ENCODE measurements at regions not wholly inside any gene's neighbourhood (a gene's known extent, or its start where the extent isn't known, plus 50 kb on each side); places are given as distances from the start of the nearest gene placed in this dataset.

- Histone ChIP-seq H3K4me1 (ENCODE audit: low read depth, poor library complexity, severe bottlenecking) (no peaks in the 10 kb centered on the region), H3K79me2 (ENCODE audit: insufficient read depth, low read depth) (no peaks in the 10 kb centered on the region), H3K27ac (no peak overlapping the region), H3K36me3 (ENCODE audit: insufficient read depth) (no peaks in the 10 kb centered on the region), H3K27me3 (ENCODE audit: insufficient read depth, low read depth) (no peaks in the 10 kb centered on the region), H3K9ac (no peak overlapping the region), H4K20me1 (ENCODE audit: insufficient read depth) (no peaks in the 10 kb centered on the region), H3K4me3 (IDR thresholded peaks at IDR 0.05; ENCODE audit: insufficient read depth, low read depth, low read length) (no peak overlapping the region), H3K4me2 (no peak overlapping the region), H2AFZ (ENCODE audit: low read depth) (no peak overlapping the region)
- no peak for TF ChIP-seq CTCF (conservative IDR thresholded peaks at IDR 0.05; ENCODE audit: low read depth, low read length)
Measured at GRCh38 chr11:93051186-93051585, 81.7 kb downstream of the MTNR1B start.

- Histone ChIP-seq H3K79me2 (ENCODE audit: insufficient read depth, low read depth) (no peaks in the 10 kb centered on the region), H3K27me3 (ENCODE audit: insufficient read depth, low read depth) (no peaks in the 10 kb centered on the region), H3K4me2 (no peak overlapping the region), H3K9ac (no peak overlapping the region), H4K20me1 (ENCODE audit: insufficient read depth) (no peaks in the 10 kb centered on the region), H3K27ac (no peak overlapping the region), H3K4me3 (IDR thresholded peaks at IDR 0.05; ENCODE audit: insufficient read depth, low read depth, low read length) (no peak overlapping the region), H3K4me1 (ENCODE audit: low read depth, poor library complexity, severe bottlenecking) (no peaks in the 10 kb centered on the region), H3K36me3 (ENCODE audit: insufficient read depth) (no peaks in the 10 kb centered on the region), H2AFZ (ENCODE audit: low read depth) (no peak overlapping the region)
- TF ChIP-seq CTCF (conservative IDR thresholded peaks at IDR 0.05; ENCODE audit: low read depth, low read length), result no peak
Measured at GRCh38 chr11:93053864-93054263, 84.4 kb downstream of the MTNR1B start.

GRCh38 chr11:93054279-93054678 is 84.8 kb downstream of the MTNR1B start:
- H3K4me2 ChIP-seq, result no peak overlapping the region
- H4K20me1 ChIP-seq (ENCODE audit: insufficient read depth), result no peaks in the 10 kb centered on the region
- TF ChIP-seq CTCF (conservative IDR thresholded peaks at IDR 0.05; ENCODE audit: low read depth, low read length), result no peak
- no peak overlapping the region for H3K27ac ChIP-seq
- H3K36me3 ChIP-seq (ENCODE audit: insufficient read depth), result no peaks in the 10 kb centered on the region
- H3K4me1 ChIP-seq (ENCODE audit: low read depth, poor library complexity, severe bottlenecking), result no peaks in the 10 kb centered on the region
- no peaks in the 10 kb centered on the region for H3K27me3 ChIP-seq (ENCODE audit: insufficient read depth, low read depth)
- H3K79me2 ChIP-seq (ENCODE audit: insufficient read depth, low read depth), result no peaks in the 10 kb centered on the region
- no peak overlapping the region for H3K9ac ChIP-seq
- H2AFZ ChIP-seq (ENCODE audit: low read depth), result no peak overlapping the region
- no peak overlapping the region for H3K4me3 ChIP-seq (IDR thresholded peaks at IDR 0.05; ENCODE audit: insufficient read depth, low read depth, low read length)

- Histone ChIP-seq H3K27ac (no peak overlapping the region), H3K4me3 (IDR thresholded peaks at IDR 0.05; ENCODE audit: insufficient read depth, low read depth, low read length) (no peak overlapping the region), H3K79me2 (ENCODE audit: insufficient read depth, low read depth) (no peaks in the 10 kb centered on the region), H3K4me1 (ENCODE audit: low read depth, poor library complexity, severe bottlenecking) (no peaks in the 10 kb centered on the region), H4K20me1 (ENCODE audit: insufficient read depth) (no peaks in the 10 kb centered on the region), H3K4me2 (no peak overlapping the region), H3K9ac (no peak overlapping the region), H2AFZ (ENCODE audit: low read depth) (no peak overlapping the region), H3K27me3 (ENCODE audit: insufficient read depth, low read depth) (no peaks in the 10 kb centered on the region), H3K36me3 (ENCODE audit: insufficient read depth) (no peaks in the 10 kb centered on the region)
- TF ChIP-seq CTCF (conservative IDR thresholded peaks at IDR 0.05; ENCODE audit: low read depth, low read length), result no peak
Measured at GRCh38 chr11:93054881-93055280, 85.4 kb downstream of the MTNR1B start.

Measured in KMS-11 (cell line).